Eye (tissue), 1 donor: ENCODE measurements at regions not wholly inside any gene's neighbourhood (a gene's known extent, or its start where the extent isn't known, plus 50 kb on each side); places are given as distances from the start of the nearest gene placed in this dataset.

Source experiments
- DNase-seq: peaks from one replicate; pipeline ENCODE4 v3.0.0-alpha.2; 2015

DNA sequence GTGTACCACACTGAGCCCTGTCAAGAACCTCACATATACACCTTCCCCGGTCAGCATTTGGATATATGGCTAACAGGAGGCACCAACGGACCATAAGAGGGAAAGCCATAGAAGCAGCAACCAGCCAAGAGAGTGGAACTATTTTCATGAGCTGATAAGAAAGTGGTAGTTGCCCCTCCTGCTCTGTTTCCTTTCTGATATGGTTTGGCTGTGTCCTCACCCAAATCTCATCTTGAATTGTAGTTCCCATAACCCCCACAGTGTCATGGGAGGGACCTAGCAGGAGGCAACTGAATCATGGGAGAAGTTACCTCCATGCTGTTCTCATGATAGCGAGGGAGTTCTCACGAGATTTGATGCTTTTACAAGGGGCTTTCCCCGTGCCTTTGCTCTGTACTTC lies 366.1 kb upstream of the DAB1 start:
- no peak for DNase-seq

DNA sequence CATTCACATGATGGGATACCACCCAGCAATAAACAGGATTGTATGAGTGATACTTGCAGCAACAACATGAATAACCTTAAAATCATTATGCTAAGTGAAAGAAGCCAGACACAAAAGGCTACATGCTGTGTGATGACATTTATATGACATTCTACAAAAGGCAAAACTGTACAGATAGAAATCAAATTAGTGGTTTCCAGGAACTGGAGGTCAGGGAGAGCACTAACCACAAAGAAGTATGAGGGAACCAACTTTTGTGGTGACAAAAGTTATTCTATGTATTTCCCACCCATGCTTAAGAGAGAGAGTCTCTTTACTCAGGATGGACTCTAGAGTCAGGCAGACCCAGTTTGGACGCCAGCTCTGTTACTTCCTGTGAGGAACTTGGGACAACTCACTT lies 364.5 kb upstream of the DAB1 start:
- DNase-seq = no peak

DNA sequence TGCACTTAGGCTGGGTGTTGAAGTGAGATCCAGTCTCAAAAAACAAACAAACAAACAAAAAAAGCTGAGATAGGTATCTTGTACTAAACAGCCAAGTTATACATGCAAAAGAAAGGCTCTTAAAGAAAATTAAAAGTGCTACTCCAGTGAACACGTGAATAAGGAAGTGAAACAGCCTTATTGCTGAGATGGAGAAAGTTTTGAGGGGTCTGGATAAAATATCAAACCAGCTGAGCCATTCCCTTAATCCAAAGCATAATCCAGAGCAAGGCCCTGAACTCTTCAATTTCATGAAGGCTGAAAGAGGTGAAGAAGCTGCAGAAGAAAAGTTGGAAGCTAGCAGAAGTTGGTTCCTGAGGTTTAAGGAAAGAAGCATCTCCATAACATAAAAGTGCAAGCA lies 360.5 kb upstream of the DAB1 start:
- no peak for DNase-seq

DNA sequence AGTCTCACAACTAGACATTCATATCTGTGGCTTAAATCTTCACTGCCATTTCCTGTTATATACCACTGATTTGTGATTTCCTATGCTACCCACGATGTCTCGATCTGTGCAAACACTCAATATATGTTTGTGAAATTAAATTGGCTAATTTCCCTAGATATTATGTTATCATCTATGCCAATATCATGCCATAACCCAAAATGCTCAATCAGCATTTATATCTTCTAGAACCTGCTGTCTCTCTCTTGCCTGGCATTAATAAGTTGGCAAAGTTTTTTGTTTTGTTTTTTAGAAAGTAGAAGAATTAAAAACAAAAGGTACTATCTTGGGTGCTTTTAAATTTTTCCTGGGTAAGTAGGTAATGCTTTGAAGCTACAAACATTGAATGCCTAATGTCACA lies 358.5 kb upstream of the DAB1 start:
- no peak for DNase-seq

DNA sequence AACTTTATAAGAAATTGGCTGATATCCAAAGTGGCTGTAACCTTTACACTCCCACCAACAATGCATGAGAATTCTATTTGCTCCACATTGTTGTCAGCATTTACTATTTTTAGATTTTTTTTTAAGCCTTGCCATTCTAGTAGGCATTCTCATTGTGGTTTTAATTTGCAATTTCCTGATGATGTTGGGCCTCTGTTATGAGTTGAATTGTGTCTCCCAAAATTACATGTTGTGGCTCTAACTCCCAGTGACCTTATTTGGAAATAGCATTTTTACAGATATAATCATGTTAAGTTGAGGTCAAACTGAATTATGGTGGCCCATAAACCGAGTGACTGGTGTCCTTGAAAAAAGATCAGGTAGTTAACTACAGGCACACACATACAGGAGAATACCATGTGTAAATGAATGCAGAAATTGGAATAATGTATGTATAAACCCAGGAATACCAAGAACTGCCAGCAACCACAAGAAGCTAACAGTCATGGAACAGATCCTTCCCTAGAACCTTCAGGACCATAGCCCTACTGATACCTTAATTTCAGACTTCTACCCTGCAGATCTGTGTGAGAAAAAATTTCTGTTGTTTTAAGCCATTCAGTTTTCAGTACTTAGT lies 348.8 kb upstream of the DAB1 start:
- no peak for DNase-seq

DNA sequence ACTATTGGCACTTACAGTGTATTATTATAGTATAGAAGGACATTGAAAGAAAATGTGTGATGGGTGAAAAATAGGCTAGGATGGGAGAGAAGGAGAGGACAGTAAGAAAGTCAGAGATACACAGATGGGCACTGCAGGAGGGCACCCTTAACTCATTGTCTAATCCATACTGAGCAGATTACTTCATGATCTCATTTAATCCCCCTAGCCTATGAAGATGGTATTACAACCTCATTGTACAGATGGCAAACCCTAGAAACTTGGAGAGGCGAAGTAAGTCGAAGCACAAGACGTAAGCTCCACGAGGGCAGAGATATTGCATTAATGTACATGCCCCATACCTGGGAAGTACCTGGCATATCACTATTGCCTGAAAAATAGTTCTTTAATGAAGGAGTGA lies 346.9 kb upstream of the DAB1 start:
- peak; percentile 32 for DNase-seq

DNA sequence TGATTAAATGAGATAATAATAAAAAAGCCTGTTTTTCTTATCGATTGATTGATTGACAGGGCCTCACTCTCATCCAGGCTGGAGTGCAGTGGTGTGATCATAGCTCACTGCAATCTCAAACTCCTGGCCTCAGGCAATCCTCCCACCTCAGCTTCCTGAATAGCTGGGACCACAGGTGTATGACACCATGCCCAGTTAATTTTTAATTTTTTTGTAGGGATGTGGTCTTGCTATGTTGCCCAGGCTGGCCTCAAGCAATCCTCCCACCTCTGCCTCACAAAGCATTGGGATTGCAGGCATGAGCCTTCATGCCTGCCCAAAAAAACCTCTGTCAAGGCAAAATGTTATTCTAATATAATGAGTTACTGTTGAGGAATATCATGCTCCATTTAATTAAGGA lies 346.4 kb upstream of the DAB1 start:
- no peak for DNase-seq

DNA sequence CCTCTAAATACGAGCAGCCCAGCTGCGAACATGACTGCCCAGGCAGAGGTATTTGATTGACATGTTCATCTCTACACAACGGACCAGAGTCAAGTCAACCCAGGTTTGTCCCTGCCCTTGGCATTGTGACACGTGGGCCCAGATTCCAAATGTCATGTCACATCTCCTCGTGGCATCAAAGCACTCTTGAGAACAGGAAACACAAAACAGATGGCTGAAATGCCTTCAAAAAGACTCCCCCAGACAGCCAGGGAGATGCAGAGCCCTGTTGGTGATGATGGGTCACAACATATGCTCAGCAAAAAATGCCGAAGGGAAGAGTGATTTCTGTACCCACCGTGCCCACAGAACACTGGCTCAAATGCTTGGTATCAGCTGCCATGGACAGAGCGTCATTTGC lies 337.8 kb upstream of the DAB1 start:
- DNase-seq = peak; percentile 27

DNA sequence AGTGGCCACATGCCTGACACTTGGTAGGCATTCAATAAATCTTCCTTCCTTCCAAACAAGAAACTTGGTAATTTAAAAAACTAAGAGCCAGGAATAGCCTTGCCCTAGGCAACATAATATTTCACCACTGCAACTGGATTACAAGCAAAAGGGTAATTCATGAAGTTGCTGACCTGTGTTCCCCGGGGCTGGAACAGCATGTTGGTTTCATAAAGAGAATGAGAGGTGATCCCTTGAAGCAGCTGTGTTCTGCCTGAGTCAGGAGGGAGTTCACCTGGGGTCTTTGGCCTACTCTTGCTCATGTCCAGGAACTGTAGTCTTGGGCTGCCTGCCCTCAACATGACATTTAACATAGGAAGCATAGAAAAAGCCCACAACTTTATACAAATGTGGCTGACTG lies 329.0 kb upstream of the DAB1 start:
- DNase-seq = no peak

DNA sequence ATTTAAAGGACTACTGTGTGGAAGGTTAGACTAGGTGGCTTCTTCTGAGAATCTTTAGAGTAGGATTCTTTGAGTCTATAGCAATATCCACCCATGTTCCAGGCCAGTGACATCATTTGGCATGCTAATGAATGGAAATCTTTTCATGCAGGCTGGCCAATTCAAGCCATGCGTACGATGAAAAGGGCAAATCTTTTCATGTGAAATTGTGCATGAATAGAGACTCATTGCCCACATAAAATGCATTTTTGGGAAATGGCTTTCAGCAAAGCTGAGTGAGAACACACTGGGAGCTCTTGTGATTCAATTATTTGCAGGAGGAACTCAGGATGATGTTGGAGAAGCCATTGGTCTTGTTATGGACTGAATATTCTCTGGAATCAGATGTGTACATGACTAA lies 324.9 kb upstream of the DAB1 start:
- peak; percentile 31 for DNase-seq

DNA sequence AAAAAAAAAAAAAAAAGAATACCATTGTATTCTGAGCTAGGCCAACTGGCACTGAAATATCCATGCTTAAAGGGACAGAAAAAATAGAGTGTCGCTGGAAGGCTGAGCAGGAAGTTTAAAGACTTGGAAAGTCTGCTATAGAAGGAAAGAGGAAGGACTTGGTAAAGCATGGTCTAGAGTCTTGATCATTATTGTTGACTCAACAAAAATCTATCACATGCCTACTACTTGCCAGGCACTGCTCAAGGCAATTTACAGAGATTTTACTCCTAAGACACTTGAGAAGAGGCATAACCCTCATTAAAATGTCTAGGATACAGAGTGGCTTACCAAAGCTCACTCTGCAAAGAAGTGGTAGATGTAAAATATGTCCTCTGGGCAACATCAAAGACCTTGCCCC lies 324.0 kb upstream of the DAB1 start:
- no peak for DNase-seq

DNA sequence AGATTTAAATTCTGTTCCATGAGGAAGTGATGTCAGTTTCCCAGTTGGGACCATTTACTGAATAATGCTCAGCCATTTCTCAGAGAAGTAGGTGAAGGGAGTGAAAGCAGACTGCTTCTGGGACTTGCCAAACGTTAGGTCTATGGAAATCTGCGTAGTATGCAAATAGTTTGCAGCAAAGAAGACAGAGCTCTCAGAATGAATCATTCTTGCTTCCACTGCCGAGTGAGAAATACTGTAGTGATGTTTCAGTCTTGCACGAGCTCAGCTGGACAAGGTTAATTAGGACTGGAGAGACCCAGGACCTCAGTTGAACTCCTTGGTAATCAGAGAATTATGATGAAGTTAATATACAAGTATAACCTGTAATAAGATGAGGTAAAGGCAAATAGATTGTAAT lies 317.7 kb upstream of the DAB1 start:
- no peak for DNase-seq

DNA sequence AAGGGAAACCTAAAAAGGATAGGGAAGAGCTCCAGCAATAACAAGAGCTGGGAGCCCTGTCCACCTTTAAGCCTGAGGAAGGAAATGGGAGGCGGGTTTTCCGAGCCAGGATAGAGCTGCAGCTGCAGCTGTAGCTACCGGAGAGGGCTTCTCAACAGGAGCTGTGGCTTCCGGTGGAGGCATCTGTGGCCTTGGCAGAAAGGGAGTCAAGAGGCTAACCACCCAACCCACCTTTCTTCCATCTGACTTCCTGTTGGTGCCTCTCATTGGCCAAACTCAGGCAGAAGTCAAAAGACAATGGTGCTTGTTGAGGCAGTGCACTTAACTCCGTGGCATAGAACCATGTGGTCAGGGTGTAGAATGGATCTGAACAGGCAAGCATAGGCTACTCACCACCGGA lies 313.1 kb upstream of the DAB1 start:
- no peak for DNase-seq

DNA sequence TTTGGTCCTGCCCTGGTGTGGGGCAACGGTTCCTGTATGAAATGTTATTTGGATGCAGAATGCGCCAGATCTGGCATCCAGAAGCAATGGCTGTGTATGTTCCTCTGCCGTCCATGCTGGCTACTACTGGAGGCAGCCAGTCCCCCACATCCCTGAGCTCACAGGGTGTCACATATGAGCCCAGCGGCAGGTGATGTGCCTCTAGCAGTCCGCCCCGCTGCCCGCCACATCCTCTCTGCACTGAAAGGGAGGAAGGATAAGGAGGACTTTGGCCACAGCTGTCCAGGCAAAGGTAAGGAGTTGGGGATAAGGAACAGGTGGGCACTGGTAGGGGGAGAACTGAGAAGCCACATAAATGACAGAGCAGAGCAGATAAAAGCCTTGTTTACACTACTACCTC lies 305.3 kb upstream of the DAB1 start:
- no peak for DNase-seq

DNA sequence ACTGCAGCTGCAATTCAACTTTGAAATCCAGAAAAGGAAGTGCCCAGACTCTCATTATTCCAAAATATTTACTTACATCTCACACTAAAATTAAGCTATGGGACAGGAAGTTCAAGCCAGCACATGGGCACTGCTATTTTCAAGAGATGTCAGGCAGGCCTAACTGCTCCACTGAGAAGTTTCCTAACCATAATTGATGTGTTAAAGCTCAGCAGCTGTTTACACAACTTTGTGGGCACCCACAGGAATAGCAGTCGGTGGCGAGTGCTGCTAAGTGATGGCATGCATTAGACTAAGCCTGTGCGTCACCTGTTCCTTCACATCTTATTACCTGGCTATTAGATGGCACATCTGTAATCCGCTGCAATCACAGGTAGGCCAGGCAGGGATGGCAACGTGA lies 303.3 kb upstream of the DAB1 start:
- DNase-seq = no peak

DNA sequence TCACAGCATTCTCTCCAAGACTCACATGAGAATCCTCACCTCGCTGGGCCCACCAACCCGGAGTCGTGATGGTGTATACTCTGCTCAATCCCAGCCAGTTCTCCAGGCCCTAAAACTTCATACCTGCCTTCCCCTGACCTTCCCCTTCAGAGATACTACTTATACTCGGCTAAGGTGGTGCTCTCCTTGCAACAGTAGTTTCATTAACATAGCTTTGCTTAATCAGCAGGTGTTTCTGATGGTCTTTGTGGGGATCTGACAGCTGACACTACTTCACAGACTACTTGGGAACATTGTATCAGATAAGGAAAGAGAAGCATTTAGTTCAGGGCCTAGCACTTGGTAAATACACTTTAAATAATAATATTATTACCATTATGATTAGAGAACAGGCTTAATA lies 301.5 kb upstream of the DAB1 start:
- DNase-seq = no peak

DNA sequence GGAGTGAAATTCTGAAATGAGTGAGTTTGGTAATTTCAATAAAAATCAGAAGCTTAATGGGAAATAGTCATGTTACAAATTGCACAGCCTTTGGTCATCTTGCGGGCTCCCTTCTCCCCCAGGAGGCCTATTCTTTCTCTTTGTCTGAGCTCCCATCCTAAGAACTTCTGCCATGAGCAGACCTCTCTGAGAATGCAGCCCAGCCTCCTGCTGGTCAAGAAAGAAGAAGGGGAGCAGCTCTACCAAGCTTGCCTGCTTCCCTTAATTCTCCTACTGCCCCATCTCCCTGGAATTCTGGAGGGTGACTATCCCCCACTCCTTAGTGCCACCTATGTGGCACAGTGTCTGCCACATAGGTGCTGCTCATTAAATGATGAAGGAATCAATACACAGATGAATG lies 300.7 kb upstream of the DAB1 start:
- no peak for DNase-seq

DNA sequence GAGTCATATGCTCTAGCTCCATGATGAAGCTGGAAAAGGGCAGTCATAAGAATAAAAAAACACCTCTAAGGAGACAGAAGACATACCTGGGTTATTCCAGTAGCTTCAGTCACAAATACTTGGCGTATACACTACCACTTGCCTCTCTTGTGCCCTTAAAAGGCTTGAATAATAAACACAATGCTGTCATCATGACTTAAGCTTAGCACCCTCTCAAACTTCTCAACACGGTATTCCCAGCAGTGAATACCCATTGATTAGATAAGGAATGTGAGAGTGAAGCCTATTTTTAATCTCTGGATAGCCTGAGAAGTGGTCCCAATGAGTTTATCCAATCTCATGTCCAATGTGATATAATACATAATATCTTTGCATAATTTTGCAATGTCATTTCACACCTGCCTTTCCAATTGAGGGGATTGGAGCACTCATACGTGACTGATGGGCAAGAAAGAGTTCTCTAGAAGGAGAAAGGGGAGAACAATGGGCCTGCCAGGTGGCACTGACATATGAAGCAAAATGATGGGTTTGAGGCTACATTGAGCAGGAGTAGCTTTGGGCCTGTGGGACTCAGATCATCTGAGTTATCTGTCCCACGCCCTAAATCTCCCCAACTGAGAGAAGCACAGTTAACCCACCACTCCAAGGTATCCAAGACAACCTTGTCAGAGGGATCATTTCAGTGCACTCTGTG lies 298.6 kb upstream of the DAB1 start:
- DNase-seq = no peak

DNA sequence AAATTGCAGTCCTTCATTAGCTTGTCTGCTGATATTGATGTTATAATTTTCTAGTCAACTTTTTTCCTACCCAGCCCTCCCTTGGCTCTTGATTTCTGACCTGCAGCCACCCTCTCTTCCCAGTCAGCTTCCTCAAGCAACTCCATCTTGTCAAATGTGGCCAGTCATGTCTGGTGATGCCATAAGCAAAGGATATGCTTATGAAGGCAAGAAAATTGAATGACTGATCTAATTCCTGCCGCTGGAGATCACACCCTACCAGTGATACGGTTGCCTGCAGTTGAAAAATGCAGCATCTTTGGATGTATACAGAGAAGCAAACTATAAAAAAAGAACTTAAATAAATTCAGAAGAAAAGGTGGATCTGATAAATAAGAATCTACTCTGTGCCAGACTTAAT lies 297.1 kb upstream of the DAB1 start:
- DNase-seq = no peak

DNA sequence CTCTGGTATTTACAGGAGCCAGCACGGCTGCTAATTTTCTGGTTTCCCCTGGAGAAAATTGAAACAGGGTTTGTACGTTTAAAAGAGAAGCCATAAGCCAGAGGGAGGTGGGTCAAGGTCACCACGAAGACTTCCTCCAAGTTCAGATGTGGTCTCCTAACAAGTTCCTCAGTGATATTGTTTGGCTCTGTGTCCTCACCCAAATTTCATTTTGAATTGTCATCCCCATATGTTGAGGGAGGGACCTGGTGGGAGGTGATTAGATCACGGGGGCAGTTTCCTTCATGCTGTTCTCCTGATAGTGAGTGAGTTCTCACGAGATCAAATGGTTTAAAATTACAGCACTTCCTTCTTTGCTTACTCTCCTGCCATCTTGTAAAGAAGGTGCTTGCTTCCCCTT lies 295.4 kb upstream of the DAB1 start:
- DNase-seq = no peak

DNA sequence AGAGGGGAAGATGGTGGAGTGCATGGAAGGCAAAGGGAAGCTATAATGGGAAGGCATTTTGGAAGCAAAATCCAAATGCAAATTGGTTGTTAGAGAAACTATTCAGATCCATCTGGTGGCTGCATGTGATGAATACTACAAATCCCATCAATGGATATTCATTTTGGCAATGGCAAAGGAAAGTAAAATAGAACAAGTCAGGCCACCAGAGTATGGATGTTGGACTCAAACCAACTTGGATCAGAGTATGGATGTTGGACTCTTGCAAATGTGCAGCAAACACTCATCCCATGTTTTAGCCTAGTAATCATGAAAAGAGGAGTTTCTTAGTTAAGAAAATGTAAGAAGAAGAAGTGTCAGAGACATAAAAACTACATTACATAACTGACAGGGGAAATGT lies 289.6 kb upstream of the DAB1 start:
- no peak for DNase-seq

DNA sequence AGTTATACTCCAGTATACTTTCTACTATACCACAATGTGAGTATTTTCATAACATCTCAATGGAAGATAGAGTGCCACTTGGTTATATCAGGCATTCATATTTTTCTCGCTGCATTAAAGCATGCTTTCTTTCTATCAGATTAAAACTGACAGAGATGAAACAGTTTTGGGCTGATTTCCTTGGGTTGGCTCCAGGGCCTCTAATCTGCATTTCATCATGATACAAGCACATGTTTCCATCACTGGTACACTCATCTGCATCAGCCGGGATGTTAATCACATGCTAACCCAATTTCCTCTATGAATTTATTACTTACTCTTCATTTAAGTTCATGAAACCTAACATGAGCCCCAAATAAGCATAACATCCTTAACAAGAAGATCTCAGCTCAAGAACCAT lies 289.0 kb upstream of the DAB1 start:
- DNase-seq = no peak

DNA sequence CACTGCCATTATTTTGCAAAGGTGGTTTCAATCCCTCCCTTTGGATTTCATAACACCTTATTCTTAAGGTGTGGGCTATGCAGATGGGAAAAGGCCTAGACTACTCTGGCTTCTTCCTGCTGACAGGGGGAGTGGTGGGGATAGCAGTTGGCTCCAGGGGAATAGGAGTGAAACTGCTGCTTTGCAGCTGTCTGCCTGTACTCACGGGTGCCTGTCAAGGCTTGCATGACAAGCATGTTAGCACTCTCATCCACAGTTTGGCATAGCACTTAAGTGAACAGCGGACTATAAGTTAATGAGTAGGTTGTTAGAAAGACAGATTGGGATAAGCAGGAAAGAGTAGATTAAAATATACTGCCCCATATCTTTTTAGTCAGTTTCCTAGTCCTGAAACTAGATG lies 287.5 kb upstream of the DAB1 start:
- peak; percentile 41 for DNase-seq

DNA sequence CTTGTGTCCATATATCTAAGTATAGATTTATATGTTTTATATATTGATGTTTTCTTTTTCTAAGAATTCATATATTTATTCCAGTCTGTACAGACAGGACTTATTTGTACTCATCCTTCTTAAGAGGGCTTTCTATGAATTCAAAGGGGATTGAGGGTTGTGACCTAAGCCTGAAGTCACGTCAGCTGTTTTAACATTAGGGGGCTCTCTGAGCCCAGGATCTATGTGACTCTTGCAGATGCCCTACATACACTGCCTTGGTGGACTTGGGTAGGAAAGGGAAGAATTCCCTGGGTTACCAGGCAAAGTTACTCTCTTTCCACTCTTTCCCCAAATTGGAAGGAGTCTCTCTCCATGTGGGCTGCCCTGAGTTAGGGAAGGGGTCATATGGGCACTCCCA lies 283.8 kb upstream of the DAB1 start:
- no peak for DNase-seq

DNA sequence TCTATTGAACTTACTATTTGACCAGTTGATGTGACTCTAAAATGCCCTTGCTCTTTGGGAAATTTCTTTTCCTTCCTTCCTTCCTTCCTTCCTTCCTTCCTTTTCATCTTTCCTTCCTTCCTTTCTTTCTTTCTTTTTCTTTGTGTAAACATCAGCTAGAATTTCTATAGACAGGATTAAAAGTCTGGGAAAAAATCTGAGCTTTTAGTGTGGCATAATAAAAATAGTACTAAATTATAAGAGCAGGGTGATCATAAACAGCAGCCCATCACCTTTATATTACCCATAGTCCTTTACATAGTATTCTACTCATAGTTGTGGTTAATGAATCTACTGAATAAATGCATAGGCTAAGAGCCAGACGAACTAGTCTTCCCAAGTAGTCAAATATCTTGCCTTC lies 281.0 kb upstream of the DAB1 start:
- no peak for DNase-seq
